ENCODE measurements at regions not wholly inside any gene's neighbourhood (a gene's known extent, or its start where the extent isn't known, plus 50 kb on each side); places are given as distances from the start of the nearest gene placed in this dataset.

DNA sequence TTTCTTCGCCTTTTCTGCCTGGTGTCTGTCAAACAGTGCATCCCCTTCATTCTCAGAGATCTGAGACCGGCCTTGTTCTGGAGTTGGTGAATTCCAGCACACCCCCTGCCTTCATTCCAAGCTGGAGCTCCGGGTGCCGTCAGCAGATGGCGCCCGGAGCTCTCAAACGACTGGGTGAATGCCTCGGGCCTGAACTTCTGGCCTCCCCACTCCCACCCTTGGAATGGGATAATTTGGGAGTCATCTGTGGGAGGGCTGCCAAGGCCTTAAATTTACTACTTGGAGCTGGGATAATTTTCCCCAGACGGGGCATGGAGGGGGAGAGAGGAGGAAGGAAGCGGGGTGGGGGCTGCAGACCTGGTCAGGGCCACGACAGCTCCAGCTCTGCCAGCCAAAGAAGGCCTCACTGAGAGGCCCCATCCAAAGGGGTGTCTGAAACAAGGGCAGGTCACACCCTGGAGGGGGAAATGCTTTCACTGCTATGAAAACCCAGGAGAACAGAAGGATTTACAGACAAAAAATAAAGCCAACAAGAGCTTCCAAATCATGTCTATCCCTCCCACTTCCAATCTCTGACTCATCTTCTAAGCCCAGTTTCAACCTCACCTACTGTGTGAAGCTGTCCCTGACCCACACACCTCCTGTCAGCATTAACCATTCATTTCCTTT lies 187.9 kb downstream of the OPA1 start:
- DNase-seq, result no peak

DNA sequence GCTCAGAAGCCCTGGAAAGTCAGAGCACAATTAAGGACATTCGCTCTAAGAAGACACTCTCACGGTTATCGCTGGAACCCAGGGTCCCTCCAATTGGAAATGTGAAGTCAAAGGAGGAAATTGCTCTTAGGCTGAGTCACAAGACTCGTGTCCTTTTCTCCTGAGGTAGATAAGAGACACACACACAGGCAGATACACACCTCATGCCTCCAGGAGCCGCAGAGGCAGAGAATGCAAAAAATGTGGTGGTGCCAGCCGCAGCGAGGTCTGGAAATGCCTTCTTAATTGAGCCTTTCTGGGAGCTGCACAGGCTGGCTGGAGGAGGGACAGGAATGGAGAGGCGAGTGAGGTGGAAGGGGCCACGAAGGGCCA lies 189.3 kb downstream of the OPA1 start:
- DNase-seq, result no peak

DNA sequence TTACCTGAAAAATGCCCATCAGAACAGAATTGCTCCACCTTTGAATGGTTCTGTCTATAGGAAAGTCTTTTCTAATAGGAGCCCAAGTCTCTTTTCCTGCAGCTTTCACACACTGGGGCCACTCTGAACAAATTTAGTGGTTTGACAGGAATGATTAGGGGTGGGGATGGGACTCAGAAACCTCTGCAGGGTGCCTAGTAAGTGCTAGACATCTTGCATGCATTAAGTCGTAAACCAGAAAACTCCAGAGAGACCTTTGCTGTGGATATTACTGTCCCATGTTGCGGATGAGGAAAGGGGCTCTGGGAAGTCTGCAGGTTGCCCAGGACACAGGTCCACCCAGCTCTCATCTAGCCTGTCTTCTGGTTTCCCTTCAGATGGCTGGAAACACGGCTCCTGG lies 189.7 kb downstream of the OPA1 start:
- no peak for DNase-seq

DNA sequence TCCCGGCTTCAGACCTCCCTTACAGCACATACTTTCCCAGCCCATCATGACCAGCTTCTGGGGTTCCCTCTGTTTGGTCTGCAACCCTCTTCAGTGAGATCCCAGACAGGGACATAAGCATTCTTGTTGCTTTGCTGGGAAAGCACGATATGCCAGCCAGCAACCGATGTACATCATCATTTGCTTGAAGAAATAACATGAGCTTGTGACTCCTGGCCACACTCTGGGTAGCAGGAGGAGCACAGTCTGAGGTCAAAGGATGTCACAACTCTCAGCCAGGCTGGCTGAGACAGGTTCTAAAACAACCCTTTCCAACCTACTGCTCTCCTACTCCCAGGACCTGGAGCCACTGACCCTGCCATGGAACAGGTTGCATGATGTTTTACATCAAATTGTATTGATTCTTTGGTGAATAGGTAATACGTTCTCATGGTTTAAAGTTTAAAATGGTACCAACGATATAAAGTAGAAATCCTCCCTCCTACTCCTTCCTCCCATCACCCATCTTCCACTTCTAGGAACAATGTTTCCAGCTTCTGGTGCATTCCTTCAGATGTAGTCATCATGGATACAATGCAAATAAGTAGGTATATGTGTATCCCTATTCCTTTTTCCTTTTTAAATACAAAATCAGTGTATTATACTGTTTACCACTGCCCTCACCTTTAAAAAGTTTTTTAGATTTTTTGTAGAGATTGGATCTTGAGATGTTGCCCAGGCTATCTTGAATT lies 190.3 kb downstream of the OPA1 start:
- DNase-seq, result no peak

DNA sequence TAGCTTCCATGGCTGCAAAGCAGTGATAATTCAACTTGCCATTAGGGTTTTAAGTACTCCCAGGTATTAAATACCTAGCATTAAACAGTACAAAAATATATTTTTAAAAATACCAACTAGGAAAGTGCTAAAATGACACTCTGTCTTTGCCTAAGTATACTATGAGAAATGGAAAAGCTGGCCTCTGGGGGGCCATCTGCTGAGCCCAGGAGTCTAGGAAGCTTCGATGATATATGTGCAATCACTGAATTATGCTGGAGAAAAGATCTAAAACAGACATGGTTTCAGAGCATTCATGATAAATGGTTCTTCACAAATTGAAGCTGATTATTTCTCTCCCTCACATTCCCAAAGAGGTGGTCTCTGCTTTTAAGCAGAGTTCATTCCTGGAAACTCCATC lies 191.8 kb downstream of the OPA1 start:
- DNase-seq, result no peak

DNA sequence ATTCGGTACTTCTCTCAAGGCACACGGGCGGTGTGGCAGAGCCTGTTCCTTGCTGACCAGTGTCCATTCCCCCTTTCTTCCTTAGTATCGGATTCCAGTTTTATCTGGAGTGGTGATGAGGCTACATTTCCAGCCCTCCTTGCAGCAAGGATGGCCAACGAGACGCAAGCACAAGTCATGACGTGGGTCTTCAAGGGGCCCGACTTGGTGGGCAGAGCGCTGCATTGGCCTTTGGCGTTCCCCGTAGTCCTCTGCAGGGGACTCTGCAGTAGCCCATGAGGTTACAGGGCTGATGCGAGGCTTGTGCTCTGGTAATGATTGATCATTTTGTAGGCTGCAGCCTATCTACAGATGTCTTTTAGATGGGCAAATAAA lies 194.5 kb downstream of the OPA1 start:
- no peak for DNase-seq

DNA sequence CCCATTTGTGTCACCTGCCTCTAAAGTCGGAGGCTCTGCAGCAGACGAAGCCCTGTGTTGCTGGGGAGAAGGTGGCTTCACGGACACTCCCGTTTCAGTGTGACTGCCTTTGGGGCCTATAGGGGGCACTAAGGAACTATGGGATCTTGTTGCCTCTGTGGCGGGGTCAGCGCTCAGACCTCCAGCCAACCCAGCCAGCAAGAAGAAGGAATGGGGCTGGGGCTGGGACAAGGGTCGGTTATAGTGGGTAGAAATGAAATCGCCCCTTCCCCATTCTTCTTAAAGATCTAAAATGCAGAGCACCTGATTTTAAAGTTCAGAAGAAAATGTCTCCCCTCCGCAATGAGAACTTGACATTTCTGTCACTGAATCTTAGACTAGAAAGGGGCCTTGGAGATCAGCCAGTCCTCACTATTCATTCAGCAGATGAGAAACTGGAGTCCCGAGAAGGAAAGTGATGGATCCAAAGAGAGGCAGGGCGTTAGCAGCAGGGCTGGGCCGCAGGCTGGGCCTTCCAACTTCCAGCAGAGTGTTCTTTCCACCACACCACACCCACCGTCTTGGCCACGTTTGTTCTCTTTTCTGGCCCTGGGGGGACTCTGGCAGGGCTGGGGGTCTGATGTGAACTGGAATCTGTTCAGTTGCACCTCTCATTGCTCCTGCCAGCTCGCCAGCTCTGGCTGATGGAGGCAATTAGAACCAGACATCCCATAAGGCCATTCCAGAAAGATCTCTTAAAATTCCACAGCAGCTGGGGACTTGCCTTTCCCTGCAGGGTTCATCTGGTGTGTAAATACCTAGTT lies 195.4 kb downstream of the OPA1 start:
- no peak for DNase-seq

DNA sequence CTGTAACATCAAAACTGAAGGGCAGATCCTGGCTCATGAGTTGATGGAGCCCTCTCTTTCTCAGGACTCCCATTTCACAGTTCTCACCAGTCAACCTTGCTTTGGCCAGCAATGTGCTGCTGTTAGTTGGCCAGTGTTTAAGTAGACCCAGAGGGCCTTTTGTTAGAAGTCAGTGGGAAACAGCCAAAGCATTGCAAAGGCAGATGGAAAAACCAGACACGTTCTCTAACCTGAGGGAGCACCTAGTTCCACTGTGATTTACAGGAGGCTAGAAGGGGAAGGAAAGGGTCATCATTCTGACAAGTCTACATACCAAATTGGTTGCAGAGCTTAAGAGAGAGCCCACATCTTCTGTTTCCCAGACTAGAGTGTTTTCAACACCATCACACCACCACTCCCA lies 196.4 kb downstream of the OPA1 start:
- no peak for DNase-seq

DNA sequence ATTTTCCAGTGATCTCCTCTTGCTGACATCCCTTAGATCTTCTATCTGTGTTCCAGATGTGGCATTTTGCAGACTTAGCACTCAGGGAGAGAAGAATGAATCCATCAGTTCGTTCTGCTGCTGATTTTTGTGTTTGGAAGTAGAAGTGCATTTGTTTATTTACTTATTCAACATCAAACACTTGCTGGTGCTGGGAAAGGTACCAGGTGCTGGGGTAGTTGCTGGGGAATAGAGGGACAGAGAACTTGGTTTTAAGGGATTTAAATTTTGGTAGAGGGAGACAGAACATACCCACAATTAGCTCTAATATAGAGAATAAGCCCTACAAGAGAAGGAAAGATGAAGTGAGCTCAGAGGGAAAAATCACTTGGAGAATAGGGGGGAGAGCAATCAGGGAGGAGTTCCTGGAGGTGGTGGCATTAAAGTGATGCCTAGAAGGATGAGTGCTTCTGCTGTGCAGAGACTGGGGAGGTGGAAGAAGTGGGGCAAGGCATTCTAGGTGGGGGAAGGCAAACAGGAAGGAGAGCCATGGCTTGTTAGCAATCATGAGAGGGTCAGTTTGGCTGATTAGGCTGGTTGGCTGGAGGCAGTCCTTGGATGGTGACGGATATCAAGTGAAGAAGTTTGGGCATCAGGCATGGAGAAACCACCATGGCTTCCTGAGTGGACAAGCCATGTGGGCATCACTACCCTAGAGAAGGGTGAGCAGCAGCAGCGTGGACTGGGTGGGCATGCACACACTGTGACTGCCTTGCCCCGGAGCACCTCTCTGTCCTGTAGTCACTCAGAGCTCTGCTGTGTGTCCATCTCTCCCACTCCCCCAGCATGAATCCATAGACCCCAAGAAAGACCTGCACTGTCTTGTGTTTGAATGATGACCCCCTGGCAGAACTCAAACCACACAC lies 197.3 kb downstream of the OPA1 start:
- DNase-seq, result no peak

DNA sequence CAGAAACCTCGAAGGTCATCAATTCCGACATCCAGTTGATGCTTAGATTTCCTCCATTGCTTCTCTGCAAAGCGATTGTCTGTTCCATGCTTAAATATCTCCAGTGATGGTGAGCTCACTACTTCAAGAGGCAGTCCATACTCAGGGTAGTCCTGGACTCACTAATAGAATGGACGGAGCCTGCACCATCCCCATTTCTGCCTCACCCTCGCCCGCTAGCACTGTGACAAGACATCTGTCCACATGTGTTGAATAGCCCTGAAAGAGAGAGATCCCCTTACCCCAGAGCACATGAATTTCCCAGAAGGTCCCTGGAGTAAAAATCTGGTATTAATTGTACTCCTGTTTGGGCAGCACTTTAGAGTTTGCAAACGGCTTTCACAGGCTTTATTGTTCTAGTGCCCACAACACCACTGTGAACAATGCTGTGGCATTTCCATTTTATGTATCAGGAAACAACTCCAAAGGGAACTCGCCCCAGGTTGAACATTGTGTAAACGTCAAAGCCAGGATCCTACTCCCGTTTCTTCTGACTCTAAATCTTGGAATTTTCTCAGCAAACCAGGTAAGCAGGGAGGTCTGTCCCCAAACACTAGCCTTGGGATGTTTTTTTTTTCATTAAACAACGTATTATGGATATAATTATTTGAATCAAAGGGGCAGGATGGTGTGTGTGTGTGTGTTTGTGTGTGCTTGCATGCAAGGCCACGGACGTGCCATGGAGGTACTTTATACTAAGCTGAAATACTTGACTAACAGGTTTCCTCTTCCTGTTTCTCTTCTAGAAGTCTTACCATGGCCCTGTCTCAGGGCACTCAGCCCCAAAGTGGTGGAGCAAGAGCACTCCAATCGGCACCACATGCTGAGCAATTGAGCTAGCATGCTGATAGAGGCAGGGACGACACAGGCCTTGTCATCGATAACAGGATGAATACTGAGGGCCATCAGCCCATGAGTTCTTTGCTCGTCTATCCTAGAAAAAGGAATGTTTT lies 198.3 kb downstream of the OPA1 start:
- DNase-seq, result no peak

DNA sequence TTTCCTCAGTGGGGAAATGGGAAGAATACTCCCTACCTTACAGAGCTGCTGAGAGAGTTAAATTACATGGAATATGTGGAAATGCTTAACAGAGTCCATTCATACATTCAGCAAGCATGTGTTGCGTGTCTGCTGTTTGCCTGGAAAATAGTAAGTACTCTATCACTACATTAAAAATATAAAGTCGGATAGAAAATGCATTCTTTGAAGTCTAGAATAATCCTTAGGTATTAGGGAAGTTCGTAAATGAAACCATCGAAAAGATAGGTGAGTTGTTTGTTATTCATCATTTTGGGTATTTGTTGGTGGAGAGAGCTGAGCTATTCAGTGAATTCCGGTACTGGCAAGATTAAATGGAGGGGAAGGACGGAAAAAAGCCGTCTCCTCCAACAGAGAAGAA lies 200.1 kb downstream of the OPA1 start:
- DNase-seq, result no peak

DNA sequence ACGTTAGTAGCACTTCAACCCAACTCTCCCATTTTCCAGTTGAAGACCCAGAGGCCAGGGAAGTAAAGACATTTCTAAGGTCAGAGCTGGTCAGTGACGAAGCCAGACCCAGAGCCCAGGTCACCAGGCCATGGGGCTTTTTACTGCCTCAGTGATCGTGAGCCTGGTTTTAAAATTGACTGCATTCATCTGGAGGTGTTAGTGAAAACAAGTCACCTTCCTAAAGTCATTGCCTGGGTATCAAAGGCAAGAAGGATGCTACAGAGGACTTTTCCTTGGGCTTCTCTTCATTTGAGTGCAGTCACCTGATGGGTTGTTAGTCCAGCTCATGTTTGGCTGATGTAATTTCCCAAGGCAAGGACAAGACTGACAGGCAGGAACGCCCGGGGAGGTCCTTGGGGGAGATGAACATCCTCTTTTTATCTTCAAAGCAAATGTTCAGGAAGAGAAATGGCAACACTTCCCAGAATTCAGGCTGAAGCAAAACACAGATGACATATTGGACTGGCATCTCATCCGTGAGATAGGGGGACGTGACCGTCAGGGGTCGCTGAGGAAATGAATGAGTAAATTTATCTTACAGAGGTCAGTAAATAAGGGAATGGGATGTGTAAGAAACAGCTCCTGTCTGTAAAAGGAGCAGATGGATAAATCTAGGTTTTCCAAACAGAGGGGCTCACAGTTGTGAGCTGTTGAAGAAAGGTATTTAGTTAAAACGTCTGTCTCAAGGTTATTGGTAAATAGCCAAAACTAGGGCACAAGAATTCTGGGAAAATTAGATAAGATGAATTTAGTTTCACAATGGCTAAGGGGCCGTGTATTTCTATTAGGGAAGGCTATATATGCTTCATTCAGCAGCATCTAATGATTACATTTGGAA lies 201.2 kb downstream of the OPA1 start:
- no peak for DNase-seq

DNA sequence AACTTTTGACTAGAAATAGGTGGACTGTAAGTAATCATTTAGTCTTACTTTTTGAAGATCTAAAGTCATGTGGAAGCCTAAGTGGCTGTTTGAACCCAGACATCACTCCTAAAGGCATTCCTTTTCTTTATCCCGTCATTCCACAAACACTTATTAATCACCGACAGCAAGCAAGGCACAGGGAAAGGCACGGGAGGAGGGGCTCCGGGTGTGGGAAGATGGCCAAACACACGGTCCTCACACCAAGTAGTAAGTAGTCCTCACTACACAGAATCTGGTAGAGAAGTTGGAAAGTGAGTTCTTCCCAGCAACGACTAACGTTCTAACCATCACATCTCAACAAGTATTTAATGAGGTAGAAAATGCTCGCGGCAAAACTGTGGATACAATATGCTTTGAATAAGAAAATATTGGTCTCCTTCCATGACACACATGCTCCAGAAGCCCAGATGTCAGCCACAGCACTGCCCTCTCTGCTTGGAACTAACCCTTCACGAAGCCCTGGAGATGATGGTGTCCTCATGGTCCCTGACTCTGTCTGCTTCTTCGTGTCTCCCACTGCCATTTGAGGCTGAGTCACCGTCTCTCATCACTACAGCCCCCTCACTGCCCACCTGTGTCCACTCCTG lies 202.2 kb downstream of the OPA1 start:
- no peak for DNase-seq

DNA sequence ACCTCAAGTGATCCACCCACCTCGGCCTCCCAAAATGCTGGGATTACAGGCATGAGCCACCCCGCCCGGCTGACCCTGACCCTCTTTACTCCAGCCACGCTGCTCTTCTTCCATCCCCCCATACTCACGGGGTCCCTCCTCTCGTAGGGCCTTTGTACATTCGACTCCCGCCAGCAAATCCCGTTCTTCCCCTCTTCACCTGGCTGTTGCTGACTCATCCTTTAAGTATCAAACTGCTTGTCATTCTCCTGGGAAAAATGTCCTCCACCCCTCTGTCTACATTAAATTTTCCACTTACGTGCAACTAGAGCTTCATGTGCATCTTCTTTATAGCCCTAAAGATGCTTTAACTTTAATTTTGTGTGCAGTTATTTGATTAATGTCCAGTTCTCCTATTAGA lies 203.1 kb downstream of the OPA1 start:
- DNase-seq, result no peak

DNA sequence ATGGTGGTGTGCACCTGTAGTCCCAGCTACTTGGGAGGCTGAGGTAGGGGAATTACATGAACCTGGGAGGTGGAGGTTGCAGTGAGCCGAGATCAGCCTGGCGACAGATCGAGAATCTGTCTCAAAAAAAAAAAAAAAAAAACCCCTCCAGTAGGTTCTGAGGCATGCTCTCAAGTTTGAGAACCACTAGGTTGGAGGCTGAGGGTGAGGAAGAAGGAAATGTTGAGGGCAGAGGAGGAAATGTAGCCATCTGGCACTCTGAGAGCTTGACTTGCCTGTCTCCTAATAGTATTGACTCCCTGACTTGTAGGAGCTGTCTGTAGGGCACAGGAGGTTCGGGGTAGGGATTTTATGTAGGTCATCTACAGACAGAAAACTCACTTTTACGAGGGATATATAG lies 204.6 kb downstream of the OPA1 start:
- DNase-seq, result no peak

DNA sequence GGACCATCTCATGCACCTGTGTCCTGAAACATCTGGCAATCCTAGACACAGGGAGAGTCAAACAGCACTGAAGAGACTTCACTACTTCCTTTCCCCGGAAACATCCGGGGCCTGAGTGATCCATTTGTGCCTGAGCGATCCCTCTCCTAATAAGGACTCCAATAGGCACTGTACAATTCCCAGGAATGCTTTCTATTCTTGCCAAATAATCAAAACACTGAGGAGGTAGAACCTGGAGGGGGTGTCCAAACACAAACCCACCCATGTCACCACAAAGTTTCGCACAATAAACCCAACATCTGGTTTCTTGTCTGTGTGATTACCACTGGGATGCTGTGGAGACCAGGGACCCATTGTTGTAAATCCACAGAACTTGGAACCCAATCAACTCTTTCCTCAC lies 205.0 kb downstream of the OPA1 start:
- no peak for DNase-seq

DNA sequence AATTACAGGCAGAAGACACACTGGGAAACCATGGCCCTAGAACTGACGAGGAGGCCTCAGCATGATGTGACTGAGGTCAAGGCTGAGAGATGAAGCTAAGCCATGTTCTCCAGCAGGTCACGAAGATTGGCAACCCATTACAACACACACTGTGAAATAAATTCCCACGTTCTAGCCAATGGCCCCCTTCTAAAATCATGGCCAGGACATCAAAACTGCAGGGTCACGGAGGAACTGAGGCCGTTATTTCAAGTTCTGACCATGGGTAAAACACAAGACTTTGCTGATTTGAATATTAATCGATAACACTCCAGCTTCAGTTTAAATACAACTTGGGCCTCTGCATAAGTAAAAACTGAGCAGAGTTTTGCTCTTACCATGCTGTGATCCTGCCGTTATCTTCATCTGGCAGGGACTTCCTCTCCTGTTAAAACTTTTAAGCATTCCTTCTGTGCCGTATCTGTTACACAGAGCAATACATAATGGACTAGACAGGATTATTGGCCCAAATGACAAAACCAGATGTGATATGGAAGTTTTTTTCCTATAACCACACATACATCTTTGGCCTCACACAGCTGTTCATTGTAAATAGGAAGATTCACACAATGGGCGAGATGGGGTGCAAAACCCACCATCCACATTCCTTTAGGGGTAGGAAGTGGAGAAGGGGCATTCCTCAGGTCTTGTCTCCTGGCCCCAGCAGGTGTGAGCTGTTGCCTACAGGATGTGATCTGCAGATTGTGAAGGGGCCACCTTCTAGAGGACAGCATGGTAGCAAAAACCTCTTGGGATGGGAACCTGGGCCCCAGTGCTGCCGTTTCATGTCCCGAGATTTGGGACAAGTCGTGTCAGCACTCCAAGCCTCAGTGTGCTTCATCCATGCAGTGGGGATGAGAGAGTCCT lies 207.4 kb downstream of the OPA1 start:
- no peak for DNase-seq

DNA sequence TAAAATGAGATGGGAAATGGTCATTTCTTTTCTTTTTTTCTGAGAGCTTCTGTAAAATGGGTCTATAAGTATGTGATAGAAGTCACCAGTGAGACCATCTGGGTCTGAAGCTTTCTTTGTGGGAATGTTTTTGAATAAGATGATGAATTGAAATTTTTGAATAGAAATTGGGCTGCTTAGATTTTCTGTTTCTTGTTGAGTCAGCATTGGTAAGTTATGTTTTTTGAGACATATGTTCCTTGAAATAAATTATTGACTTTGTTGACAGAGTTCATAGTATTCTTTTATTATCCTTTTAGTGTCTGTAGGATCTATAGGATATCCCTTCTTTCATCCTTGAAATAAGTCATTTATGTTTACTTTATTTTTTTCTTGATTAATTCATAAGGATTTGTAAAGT lies 208.1 kb downstream of the OPA1 start:
- no peak for DNase-seq

DNA sequence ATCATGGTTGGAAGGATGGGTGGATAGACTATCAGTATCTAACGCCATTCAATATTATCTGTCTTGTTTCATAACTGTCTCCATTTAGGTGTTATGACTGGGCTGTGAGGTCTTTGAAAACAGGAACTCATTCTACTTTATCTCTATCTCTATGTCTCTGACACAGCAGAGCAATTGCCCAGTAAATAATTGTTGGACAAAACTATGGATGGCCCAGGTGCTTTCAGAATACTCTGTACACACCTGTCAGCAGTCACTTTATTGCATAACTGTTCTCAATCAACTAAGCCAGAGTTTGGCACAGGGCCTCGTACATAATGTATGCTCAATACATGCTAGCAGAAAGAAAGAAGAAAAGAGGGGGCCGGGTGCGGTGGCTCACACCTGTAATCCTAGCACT lies 210.3 kb downstream of the OPA1 start:
- no peak for DNase-seq

All from activated CD4-positive, CD25-positive, alpha-beta regulatory T cell (primary cell).